HG03521 (cell line): ENCODE measurements at regions not wholly inside any gene's neighbourhood (a gene's known extent, or its start where the extent isn't known, plus 50 kb on each side); places are given as distances from the start of the nearest gene placed in this dataset.
"Not testable (repeated sequence)": the region's sequence is repeated elsewhere in the genome, so short reads cannot be mapped to it uniquely, and the experiment has no call there.

ENCODE experiments used
- ATAC-seq: cut with Tn5 transposase; IDR thresholded peaks from one replicate; pipeline ENCODE4 v1.9.1; 2021; ENCODE audit warnings: mild to moderate bottlenecking, moderate library complexity; ENCODE audit not compliant: unreplicated experiment

- no peak for ATAC-seq
Measured at GRCh38 chr7:136333636-136334035, 356.5 kb upstream of the MTPN start.

- ATAC-seq: no peak
Measured at GRCh38 chr7:136326045-136326609, 349.0 kb upstream of the MTPN start.

GRCh38 chr7:136325578-136325977 is 348.4 kb upstream of the MTPN start:
- no peak for ATAC-seq

- ATAC-seq: no peak
Measured at GRCh38 chr7:136325027-136325426, 347.9 kb upstream of the MTPN start.

GRCh38 chr7:136324073-136324704 is 347.0 kb upstream of the MTPN start:
- no peak for ATAC-seq

- ATAC-seq: peak; percentile 69
Measured at GRCh38 chr7:136312592-136312991, 335.4 kb upstream of the MTPN start.

GRCh38 chr7:136309407-136309806 is 332.2 kb upstream of the MTPN start:
- no peak for ATAC-seq

GRCh38 chr7:136308230-136308629 is 331.1 kb upstream of the MTPN start:
- ATAC-seq: no peak

- ATAC-seq: no peak
Measured at GRCh38 chr7:136303162-136303561, 326.0 kb upstream of the MTPN start.

- ATAC-seq: no peak
Measured at GRCh38 chr7:136302049-136302448, 324.9 kb upstream of the MTPN start.

GRCh38 chr7:136294977-136295376 is 317.8 kb upstream of the MTPN start:
- ATAC-seq: no peak

GRCh38 chr7:136293841-136294391 is 316.8 kb upstream of the MTPN start:
- peak; percentile 5 for ATAC-seq

- ATAC-seq: peak; percentile 81
Measured at GRCh38 chr7:136293272-136293671, 316.1 kb upstream of the MTPN start.

GRCh38 chr7:136292365-136292764 is 315.2 kb upstream of the MTPN start:
- no peak for ATAC-seq

- no peak for ATAC-seq
Measured at GRCh38 chr7:136290351-136290750, 313.2 kb upstream of the MTPN start.

GRCh38 chr7:136278057-136278456 is 300.9 kb upstream of the MTPN start:
- no peak for ATAC-seq

- ATAC-seq: no peak
Measured at GRCh38 chr7:136275794-136276193, 298.6 kb upstream of the MTPN start.

GRCh38 chr7:136274636-136275345 is 297.6 kb upstream of the MTPN start:
- ATAC-seq: no peak

- no peak for ATAC-seq
Measured at GRCh38 chr7:136272934-136273333, 295.8 kb upstream of the MTPN start.

GRCh38 chr7:136267822-136268221 is 290.7 kb upstream of the MTPN start:
- no peak for ATAC-seq

GRCh38 chr7:136266457-136266856 is 289.3 kb upstream of the MTPN start:
- no peak for ATAC-seq

- not testable (repeated sequence) for ATAC-seq
Measured at GRCh38 chr7:136264304-136264703, 287.1 kb upstream of the MTPN start.
